Uterus (tissue), 2 donors: ENCODE measurements at regions not wholly inside any gene's neighbourhood (a gene's known extent, or its start where the extent isn't known, plus 50 kb on each side); places are given as distances from the start of the nearest gene placed in this dataset.

Experiments
- POLR2A ChIP-seq, 2 donors: fragments of 450-650 bp; IDR thresholded peaks; one replicate each; pipeline ENCODE4 v1.6.1; 2016; ENCODE audit warnings: antibody characterized with exemption in 2 of 2, mild to moderate bottlenecking in 1 of 2, moderate library complexity in 1 of 2
- TF ChIP-seq, protein P1 (sequence below), 4 experiments: fragments of 200-600 bp in 2 of 4; fragments of 450-650 bp in 2 of 4; sonication (generic) in 2 of 4; IDR thresholded peaks; one replicate each; pipeline ENCODE4 v1.5.1; 2016 to 2019; ENCODE audit warnings: antibody characterized with exemption in 4 of 4, mild to moderate bottlenecking in 2 of 4, moderate library complexity in 1 of 4

DNA sequence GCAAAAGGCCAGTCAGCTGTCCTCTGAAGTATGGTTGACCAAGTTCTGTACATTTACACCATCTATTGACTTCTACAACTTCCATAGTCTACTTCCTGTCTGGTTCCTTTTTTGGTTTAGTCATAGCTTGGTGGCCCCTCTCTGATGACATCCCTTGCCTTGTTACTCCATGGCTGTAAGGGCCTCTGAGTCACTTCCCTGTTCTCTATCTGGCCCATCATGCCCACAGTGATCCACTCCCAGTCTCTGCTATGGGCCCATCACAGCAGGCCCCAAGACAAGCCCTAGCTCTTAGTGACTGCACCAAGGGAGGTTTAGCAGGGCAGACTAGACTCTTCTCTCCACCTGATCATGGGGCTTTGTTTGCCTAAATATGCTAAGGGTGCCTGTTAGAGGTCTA, 441.6 kb downstream of the HACE1 start:
- TF ChIP-seq, protein P1, sequence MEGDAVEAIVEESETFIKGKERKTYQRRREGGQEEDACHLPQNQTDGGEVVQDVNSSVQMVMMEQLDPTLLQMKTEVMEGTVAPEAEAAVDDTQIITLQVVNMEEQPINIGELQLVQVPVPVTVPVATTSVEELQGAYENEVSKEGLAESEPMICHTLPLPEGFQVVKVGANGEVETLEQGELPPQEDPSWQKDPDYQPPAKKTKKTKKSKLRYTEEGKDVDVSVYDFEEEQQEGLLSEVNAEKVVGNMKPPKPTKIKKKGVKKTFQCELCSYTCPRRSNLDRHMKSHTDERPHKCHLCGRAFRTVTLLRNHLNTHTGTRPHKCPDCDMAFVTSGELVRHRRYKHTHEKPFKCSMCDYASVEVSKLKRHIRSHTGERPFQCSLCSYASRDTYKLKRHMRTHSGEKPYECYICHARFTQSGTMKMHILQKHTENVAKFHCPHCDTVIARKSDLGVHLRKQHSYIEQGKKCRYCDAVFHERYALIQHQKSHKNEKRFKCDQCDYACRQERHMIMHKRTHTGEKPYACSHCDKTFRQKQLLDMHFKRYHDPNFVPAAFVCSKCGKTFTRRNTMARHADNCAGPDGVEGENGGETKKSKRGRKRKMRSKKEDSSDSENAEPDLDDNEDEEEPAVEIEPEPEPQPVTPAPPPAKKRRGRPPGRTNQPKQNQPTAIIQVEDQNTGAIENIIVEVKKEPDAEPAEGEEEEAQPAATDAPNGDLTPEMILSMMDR (IDR thresholded peaks at IDR 0.05), result no peak
- TF ChIP-seq POLR2A (IDR thresholded peaks at IDR 0.05), result no peak
